ENCODE measurements at regions not wholly inside any gene's neighbourhood (a gene's known extent, or its start where the extent isn't known, plus 50 kb on each side); places are given as distances from the start of the nearest gene placed in this dataset.

DNA sequence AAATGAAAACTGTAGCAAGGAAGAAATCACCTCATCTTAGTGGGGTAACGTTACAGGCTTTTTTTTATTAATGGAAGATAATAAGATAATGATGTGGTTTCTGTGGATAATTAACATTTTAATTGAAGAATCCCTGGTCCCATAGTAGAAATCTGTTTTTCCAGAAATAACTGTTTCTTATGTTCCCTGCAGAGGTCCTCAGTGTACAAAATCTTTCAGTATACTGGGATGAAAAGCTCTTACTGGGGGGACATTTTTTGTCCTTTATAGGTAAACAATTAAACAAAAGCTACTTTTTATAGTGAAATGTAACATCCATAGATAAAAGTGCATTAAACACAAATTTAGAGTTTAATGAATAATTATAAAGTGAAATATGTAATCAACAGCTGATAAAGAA is 312.2 kb downstream of the ATXN7L3B start:
- no peak overlapping the region for H3K4me3 Mint-ChIP-seq
- no peaks in the 10 kb centered on the region for H3K4me1 Mint-ChIP-seq (ENCODE audit: low read depth)
- POLR2A ChIA-PET = no interaction called here
- no peaks in the 10 kb centered on the region for H3K9me3 Mint-ChIP-seq
- no peaks in the 10 kb centered on the region for H3K27me3 Mint-ChIP-seq
- TF ChIP-seq, protein P1, sequence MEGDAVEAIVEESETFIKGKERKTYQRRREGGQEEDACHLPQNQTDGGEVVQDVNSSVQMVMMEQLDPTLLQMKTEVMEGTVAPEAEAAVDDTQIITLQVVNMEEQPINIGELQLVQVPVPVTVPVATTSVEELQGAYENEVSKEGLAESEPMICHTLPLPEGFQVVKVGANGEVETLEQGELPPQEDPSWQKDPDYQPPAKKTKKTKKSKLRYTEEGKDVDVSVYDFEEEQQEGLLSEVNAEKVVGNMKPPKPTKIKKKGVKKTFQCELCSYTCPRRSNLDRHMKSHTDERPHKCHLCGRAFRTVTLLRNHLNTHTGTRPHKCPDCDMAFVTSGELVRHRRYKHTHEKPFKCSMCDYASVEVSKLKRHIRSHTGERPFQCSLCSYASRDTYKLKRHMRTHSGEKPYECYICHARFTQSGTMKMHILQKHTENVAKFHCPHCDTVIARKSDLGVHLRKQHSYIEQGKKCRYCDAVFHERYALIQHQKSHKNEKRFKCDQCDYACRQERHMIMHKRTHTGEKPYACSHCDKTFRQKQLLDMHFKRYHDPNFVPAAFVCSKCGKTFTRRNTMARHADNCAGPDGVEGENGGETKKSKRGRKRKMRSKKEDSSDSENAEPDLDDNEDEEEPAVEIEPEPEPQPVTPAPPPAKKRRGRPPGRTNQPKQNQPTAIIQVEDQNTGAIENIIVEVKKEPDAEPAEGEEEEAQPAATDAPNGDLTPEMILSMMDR (IDR thresholded peaks at IDR 0.05) = no peak
- intact Hi-C loops (cut with micrococcal nuclease) = no loop called here
- DNase-seq (no peak), ATAC-seq (no peak)
- no peaks in the 10 kb centered on the region for H3K36me3 Mint-ChIP-seq (ENCODE audit: low read depth)
- H3K27ac Mint-ChIP-seq = no peak overlapping the region
- CTCF ChIA-PET = interaction anchor here (1.0 kb wide), 1 partner anchor 9 kb away, joined by 4 read pairs; no protein-coding TSS in a partner anchor

DNA sequence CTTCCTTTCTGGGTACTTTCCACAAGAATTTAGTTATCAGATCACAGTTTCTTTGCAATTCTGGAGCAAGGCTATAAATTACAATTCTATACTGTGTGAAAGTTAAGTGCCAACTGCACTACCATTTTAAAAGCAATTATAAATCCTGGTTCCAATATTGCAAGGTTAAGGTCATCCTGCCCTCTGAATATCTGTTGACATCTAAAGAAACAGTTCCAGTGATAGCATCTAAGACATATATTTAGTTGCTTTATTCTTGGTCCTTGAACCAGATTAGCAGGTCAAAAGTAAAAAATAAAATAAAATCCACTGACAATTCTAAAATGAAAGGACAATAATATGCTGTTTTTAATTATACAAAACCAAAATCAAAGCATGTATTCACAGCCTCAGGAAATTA is 334.2 kb downstream of the ATXN7L3B start:
- Mint-ChIP-seq H3K27ac (no peak overlapping the region), H3K4me3 (no peak overlapping the region), H3K36me3 (ENCODE audit: low read depth) (no peaks in the 10 kb centered on the region), H3K27me3 (no peaks in the 10 kb centered on the region), H3K4me1 (ENCODE audit: low read depth) (no peaks in the 10 kb centered on the region), H3K9me3 (peaks cover 1% of the 10 kb centered on the region)
- CTCF ChIA-PET = no interaction called here
- ATAC-seq (no peak), DNase-seq (no peak)
- intact Hi-C loops (cut with micrococcal nuclease) = no loop called here
- TF ChIP-seq, protein P1 (IDR thresholded peaks at IDR 0.05) = no peak
- POLR2A ChIA-PET = no interaction called here

DNA sequence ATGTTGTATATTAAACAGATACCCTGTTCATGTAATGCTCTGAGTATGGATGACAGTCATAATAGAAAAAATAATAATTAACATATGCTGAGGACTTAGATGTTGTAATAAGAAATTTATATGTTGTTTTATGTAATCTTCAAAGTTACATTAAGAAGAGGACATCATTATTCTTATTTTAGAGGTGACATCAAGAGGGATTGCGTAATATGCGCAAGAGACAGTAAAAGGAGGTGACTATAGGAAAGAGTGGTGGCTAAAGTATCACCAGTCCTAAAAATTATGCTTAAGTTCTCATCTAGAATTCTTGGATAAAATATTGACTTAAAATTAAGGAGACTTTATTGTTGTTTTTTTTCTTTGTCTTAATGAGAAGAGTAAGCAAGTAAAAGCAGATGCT is 323.9 kb downstream of the KCNC2 start:
- intact Hi-C loops (cut with micrococcal nuclease) = no loop called here
- Mint-ChIP-seq H3K36me3 (ENCODE audit: low read depth) (no peaks in the 10 kb centered on the region), H3K4me3 (no peak overlapping the region), H3K27ac (no peak overlapping the region), H3K4me1 (ENCODE audit: low read depth) (peaks cover 10% of the 10 kb centered on the region), H3K27me3 (no peaks in the 10 kb centered on the region), H3K9me3 (no peaks in the 10 kb centered on the region)
- CTCF ChIA-PET = no interaction called here
- no peak for DNase-seq
- POLR2A ChIA-PET = no interaction called here
- TF ChIP-seq, protein P1 (IDR thresholded peaks at IDR 0.05) = no peak
- ATAC-seq = no peak

DNA sequence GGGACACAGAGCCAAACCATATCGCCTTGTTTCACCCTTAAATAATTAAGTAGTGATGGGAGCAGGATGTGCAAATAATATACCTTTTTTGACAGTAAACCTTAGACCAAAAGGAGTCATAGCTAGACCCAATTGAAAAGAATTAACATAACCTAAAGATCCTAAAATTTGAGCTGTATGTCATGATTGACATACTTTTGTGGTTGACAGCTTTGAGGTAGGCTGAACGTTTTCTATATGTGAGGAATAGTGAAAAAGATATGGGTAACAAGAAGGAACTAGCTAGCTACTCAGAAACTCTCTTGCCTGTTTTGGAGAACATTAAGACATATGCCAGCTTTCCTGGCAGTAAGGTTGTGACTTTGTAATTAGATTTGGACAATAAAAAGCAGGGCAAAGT is 320.6 kb downstream of the KCNC2 start:
- ChIA-PET POLR2A (no interaction called here), CTCF (no interaction called here)
- TF ChIP-seq, protein P1 (IDR thresholded peaks at IDR 0.05) = no peak
- intact Hi-C loops (cut with micrococcal nuclease) = no loop called here
- H3K4me1 Mint-ChIP-seq (ENCODE audit: low read depth) = peaks cover 19% of the 10 kb centered on the region
- ATAC-seq (no peak), DNase-seq (no peak)
- H3K4me3 Mint-ChIP-seq = no peak overlapping the region
- no peaks in the 10 kb centered on the region for H3K27me3 Mint-ChIP-seq
- peak overlapping the region; percentile 9 for H3K27ac Mint-ChIP-seq
- H3K36me3 Mint-ChIP-seq (ENCODE audit: low read depth) = no peaks in the 10 kb centered on the region
- H3K9me3 Mint-ChIP-seq = peaks cover 4% of the 10 kb centered on the region

DNA sequence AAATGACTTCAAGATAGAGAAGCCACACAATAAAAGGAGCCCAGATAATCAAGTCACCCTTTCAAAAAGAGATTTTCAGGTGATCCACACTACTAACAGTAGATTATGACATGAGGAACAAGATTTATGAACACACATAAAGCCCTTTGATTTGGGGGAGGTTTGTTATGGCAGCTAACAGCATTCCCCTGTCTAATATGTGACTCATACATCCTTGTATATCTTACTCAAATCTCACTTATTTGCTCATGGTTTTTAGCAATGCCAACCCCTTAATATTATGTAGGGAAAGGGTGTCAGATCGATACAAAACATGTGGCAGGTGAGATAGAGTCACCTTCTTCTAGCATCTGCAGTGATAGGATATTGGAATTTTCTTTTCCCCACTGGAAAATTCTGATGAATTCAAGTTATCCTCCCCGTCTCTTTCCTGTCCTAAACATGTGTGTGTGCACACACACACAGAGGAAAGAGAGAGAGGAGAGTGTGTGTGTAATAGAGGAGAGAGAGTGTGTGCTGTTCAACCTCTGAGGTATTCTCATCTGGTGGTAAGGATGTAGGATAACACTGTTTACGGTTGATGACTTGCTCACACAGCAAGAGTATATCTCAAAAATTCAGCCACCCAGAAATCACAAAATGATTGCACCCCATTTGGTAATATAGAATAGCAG is 319.9 kb downstream of the KCNC2 start:
- Mint-ChIP-seq H3K27ac (peak overlapping the region; percentile 19), H3K4me3 (no peak overlapping the region)
- POLR2A ChIA-PET = interaction anchor here (0.6 kb wide), 1 partner anchor 350 kb away, joined by 3 read pairs; no protein-coding TSS in a partner anchor

More for the DNA sequence above, 319.9 kb downstream of the KCNC2 start:
- peaks cover 19% of the 10 kb centered on the region for H3K4me1 Mint-ChIP-seq (ENCODE audit: low read depth)
- intact Hi-C loops (cut with micrococcal nuclease) = no loop called here
- H3K9me3 Mint-ChIP-seq = peaks cover 4% of the 10 kb centered on the region
- TF ChIP-seq, protein P1 (IDR thresholded peaks at IDR 0.05) = no peak
- peak; percentile 72 for ATAC-seq
- DNase-seq = no peak
- H3K36me3 Mint-ChIP-seq (ENCODE audit: low read depth) = no peaks in the 10 kb centered on the region
- CTCF ChIA-PET = interaction anchor here (1.7 kb wide), 1 partner anchor 8 kb away, joined by 5 read pairs; no protein-coding TSS in a partner anchor
- no peaks in the 10 kb centered on the region for H3K27me3 Mint-ChIP-seq

Data from activated CD8-positive, alpha-beta T cell treated with anti-CD3 and anti-CD28 coated beads for 36 hours (primary cell).